GM23338 (cell line): ENCODE measurements at regions not wholly inside any gene's neighbourhood (a gene's known extent, or its start where the extent isn't known, plus 50 kb on each side); places are given as distances from the start of the nearest gene placed in this dataset.

Experiments
- ATAC-seq: fragments of 200-7000 bp; cut with Tn5 transposase; 3 replicates; pipeline ENCODE4 v1.9.1; 2020
- DNase-seq: peaks from one replicate; pipeline ENCODE4 v3.0.0-alpha.2; 2015; ENCODE audit warnings: low spot score
- H2AFZ ChIP-seq: fragments of 200-600 bp; sonication (generic); 2 replicates; pipeline ENCODE4 v1.8.0; 2016; ENCODE audit warnings: antibody characterized with exemption, mild to moderate bottlenecking, moderate library complexity
- H3F3A ChIP-seq: fragments of 200-600 bp; sonication (generic); replicated peaks from 2 replicates; pipeline ENCODE4 v1.8.0; 2017; ENCODE audit warnings: antibody characterized with exemption, mixed run types, low read depth
- H3K27ac ChIP-seq: fragments of 200-600 bp; sonication (generic); 2 replicates; pipeline ENCODE4 v1.6.1; 2016; ENCODE audit warnings: low read depth
- H3K27me3 ChIP-seq: fragments of 200-600 bp; sonication (generic); 2 replicates; pipeline ENCODE4 v1.8.0; 2016; ENCODE audit warnings: mild to moderate bottlenecking, mixed run types, moderate library complexity; ENCODE audit not compliant: insufficient read depth
- H3K36me3 ChIP-seq: fragments of 200-600 bp; sonication (generic); 2 replicates; pipeline ENCODE4 v1.8.0; 2016; ENCODE audit warnings: mild to moderate bottlenecking; ENCODE audit not compliant: insufficient read depth
- H3K4me1 ChIP-seq: fragments of 200-600 bp; sonication (generic); 2 replicates; pipeline ENCODE4 v1.8.0; 2016; ENCODE audit warnings: mild to moderate bottlenecking, moderate library complexity; ENCODE audit not compliant: insufficient read depth
- H3K4me2 ChIP-seq: fragments of 200-600 bp; sonication (generic); 2 replicates; pipeline ENCODE4 v1.7.1; 2017; ENCODE audit warnings: mixed run types
- H3K4me3 ChIP-seq: fragments of 200-600 bp; sonication (generic); 2 replicates; pipeline ENCODE4 v1.6.1; 2016; ENCODE audit warnings: mixed run types
- H3K79me2 ChIP-seq: fragments of 200-600 bp; sonication (generic); replicated peaks from 2 replicates; pipeline ENCODE4 v1.8.0; 2017; ENCODE audit warnings: mild to moderate bottlenecking; ENCODE audit not compliant: insufficient read depth
- H3K9me2 ChIP-seq: fragments of 200-600 bp; sonication (generic); 2 replicates; pipeline ENCODE4 v1.8.0; 2017; ENCODE audit not compliant: insufficient read depth
- H4K20me1 ChIP-seq: fragments of 200-600 bp; sonication (generic); replicated peaks from 2 replicates; pipeline ENCODE4 v1.8.0; 2017; ENCODE audit warnings: mild to moderate bottlenecking; ENCODE audit not compliant: insufficient read depth
- H3K27ac Mint-ChIP-seq: 2 replicates; pipeline ENCODE4 v1.8.0; 2020; ENCODE audit warnings: inconsistent platforms, mild to moderate bottlenecking, moderate library complexity, mixed read lengths
- H3K27me3 Mint-ChIP-seq: 3 replicates; pipeline ENCODE4 v1.8.0; 2022; ENCODE audit warnings: low read depth, mild to moderate bottlenecking, moderate library complexity, mixed read lengths, inconsistent platforms; ENCODE audit not compliant: insufficient read depth, poor library complexity
- H3K36me3 Mint-ChIP-seq: 3 replicates; pipeline ENCODE4 v1.8.0; 2021; ENCODE audit warnings: low read depth, mild to moderate bottlenecking, inconsistent platforms, moderate library complexity, mixed read lengths
- H3K4me1 Mint-ChIP-seq: 3 replicates; pipeline ENCODE4 v1.8.0; 2020; ENCODE audit warnings: mild to moderate bottlenecking, inconsistent platforms, mixed read lengths
- H3K4me3 Mint-ChIP-seq: 3 replicates; pipeline ENCODE4 v1.8.0; 2021; ENCODE audit warnings: moderate library complexity, mild to moderate bottlenecking, inconsistent platforms, mixed read lengths
- H3K9me3 Mint-ChIP-seq: 3 replicates; pipeline ENCODE4 v1.8.0; 2020; ENCODE audit warnings: moderate library complexity, mild to moderate bottlenecking, inconsistent platforms, mixed read lengths
- CREB1 ChIP-seq: fragments of 250-450 bp; sonication (Bioruptor Pico); IDR thresholded peaks from 2 replicates; pipeline ENCODE4 v1.5.0; 2020; ENCODE audit warnings: low read depth, mild to moderate bottlenecking, moderate library complexity
- EZH2 ChIP-seq: fragments of 200-600 bp; sonication (generic); IDR thresholded peaks from one replicate; pipeline ENCODE4 v1.8.0; 2017; ENCODE audit warnings: antibody characterized with exemption, mild to moderate bottlenecking, low read depth; ENCODE audit not compliant: unreplicated experiment
- ZNF462 ChIP-seq: fragments of 250-450 bp; sonication (Bioruptor Pico); IDR thresholded peaks from 2 replicates; pipeline ENCODE4 v1.5.0; 2020; ENCODE audit warnings: mild to moderate bottlenecking, moderate library complexity

GRCh38 chr7:152912511-152912910 is 153.0 kb downstream of the ACTR3B start (continued):
- TF ChIP-seq ZNF462 (CRISPR knock-in tag) = no peak

GRCh38 chr7:152913492-152913891 is 153.9 kb downstream of the ACTR3B start:
- Mint-ChIP-seq H3K36me3 (no peaks in the 10 kb centered on the region), H3K27me3 (peaks cover 2% of the 10 kb centered on the region), H3K9me3 (peaks cover 7% of the 10 kb centered on the region; the same call in 1 of the 3 replicates), H3K27ac (no peak overlapping the region), H3K4me3 (no peak overlapping the region), H3K4me1 (peaks cover 7% of the 10 kb centered on the region; the same call in 2 of the 3 replicates)
- H3K27ac ChIP-seq = no peak overlapping the region
- TF ChIP-seq EZH2 (no peak), ZNF462 (CRISPR knock-in tag) (no peak), CREB1 (CRISPR knock-in tag) (no peak)
- H3K4me3 ChIP-seq = no peak overlapping the region
- no peak overlapping the region for H3K4me2 ChIP-seq
- ATAC-seq = no peak
- no peak for DNase-seq
- H3F3A ChIP-seq = no peaks in the 10 kb centered on the region
- H3K79me2 ChIP-seq = no peaks in the 10 kb centered on the region
- no peak overlapping the region for H2AFZ ChIP-seq
- no peaks in the 10 kb centered on the region for H3K4me1 ChIP-seq
- no peaks in the 10 kb centered on the region; the same call in 1 of the 2 replicates for H3K36me3 ChIP-seq
- H4K20me1 ChIP-seq = no peaks in the 10 kb centered on the region
- H3K9me2 ChIP-seq = 0 out of 2 replicates have a peak, but pooled peaks cover 6% of the 10 kb centered on the region
- no peaks in the 10 kb centered on the region for H3K27me3 ChIP-seq
